ENCODE measurements at regions not wholly inside any gene's neighbourhood (a gene's known extent, or its start where the extent isn't known, plus 50 kb on each side); places are given as distances from the start of the nearest gene placed in this dataset.
"Not testable (repeated sequence)": the region's sequence is repeated elsewhere in the genome, so short reads cannot be mapped to it uniquely, and the experiment has no call there.

DNA sequence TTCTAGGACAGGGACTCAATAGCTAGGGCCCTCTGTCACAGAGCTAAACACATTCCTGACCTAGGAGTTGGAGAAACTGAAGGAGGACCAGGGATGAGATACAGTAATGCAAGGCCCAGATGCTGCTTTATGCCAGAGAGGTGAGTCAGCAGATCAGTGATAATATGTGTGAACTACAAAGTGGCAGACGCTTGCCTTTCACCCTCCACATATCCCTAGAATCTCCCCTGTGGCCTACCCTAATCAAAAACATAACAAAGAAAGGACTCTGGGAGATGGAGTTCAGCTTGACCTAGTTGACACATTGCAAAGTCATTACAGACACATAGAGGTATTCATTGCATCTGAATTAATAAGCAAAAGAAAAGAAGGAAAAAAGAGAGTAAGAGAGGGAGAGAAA lies 417.6 kb upstream of the DYNLRB2 start:
- no peak for DNase-seq (ENCODE audit: low spot score)

DNA sequence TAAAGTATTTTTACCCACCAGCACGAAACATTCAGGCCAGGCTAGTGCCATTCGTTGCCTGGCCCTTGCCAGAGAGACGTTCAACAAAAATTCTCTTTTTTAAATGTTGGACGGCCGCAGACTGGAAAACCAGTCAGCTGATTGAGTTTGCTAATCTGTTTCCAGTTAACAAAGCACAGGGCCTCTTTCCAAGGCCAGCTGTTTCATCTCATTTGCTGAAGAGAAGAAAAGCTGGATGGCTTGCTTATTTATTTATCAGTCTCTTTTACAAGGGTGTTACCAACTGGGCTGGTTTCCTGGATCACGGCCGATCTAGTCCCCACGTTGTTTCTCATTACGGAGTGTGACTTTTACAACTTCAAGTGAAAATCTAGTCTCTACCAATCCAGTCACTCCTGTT lies 418.7 kb upstream of the DYNLRB2 start:
- peak; percentile 31 for DNase-seq (ENCODE audit: low spot score)

DNA sequence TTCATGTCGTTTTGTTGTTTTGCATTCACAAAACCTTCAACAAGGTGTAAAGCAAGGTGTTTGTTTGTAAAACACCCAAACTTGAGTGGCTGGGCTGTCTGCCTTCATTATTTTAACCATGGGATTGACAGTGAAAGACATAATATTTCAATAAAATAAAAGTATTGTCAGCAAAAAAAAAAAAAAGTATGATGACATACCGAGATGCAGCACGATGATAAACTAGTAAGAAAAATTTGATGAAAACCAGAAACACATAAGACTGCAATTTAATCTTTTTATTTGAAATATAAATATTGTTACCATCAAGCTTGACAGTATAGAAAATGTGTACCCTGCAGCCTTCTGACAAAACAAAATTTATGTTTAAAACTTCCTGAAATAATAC lies 419.3 kb upstream of the DYNLRB2 start:
- no peak for DNase-seq (ENCODE audit: low spot score)

DNA sequence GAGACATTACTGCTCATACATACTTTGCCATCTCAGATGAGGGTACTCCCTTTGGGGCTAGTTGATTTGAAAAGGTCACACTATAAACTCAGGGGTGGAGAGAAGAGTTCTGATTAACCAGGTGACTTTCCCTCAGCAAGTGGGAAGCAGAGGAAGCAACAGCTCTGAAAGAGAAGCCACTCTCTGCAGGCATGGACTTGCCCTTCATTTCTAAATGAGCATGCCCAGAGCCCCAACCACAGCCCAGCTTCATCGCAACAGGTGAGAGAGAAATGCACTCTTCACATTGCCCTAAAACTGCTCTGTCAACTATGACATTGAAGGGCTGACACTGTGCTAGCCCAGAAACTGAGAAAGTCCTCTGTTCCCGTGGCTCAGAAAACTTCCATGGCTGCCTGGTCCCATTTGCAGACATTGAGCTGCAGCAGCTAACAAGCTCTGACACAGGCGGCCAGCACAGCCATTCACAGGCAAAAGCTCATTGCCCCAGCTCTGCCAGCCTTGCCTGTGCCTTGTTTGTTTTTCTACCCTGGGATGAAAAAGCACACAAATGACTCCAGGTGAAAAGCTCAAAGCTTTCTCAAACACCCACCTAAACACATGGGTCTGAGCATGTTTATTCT lies 419.8 kb upstream of the DYNLRB2 start:
- no peak for DNase-seq (ENCODE audit: low spot score)

DNA sequence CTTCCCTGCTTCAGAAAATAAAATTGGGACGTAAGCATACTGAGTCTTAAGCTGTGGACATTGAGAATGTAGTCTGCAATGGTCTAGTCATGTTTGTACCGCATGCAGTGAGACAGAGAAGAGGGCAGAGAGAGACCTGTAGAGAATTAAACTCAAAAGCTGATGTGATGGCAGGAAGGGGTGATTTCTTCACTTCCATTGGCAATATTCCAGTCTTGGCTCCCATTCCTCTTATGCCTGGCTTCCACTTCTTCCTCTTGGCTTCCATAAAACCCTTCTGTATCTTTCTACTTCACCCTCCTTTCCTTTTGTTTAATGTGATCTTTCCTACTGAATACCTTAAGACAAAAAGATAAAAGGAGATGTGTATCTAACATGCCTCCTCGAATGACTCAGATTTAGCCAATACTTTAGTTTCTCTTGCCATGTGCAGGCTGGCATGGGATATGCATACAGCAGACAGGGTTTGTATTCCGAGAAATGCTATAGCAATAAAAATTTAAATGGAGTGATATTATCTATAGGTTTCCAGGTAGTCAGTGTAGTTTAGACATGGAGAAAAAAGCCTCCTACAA lies 423.1 kb upstream of the DYNLRB2 start:
- no peak for DNase-seq (ENCODE audit: low spot score)

DNA sequence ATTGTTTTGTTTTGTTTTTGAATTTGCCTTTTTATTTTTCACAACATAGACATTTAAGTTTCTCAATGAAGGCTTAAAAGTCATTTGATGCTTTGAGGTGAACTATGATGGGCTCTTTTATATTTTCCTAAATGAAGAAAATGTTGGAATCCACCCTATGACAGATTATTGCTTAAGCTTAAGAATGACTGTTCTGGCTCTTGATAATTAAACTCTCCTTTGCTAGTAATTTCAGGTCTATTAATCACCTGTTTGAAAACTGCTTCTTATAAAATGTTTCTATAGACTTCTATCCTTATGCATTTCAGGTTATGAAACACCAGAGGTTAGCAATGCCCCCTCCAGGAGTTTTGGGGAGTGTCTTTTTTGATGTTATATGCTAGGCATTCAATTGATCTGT lies 424.1 kb upstream of the DYNLRB2 start:
- no peak for DNase-seq (ENCODE audit: low spot score)

DNA sequence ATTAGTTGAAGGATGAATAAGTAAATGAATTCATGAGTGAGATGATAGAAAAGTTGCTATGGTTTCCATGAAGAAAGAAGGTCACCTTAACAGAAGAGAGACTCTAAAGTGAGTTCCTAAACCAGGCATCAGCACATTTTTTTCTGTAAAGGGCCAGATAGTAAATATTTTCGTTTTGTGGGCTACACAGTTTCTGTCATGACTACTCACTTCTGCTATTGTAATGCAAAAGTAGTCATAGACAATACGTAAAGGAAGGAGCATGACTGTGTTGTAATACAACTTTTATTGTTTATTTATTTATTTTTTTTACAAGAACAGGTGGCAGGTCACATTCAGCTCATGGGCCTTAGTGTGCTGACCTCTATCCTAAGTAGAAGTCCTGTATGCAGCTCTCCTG lies 426.1 kb upstream of the DYNLRB2 start:
- no peak for DNase-seq (ENCODE audit: low spot score)

DNA sequence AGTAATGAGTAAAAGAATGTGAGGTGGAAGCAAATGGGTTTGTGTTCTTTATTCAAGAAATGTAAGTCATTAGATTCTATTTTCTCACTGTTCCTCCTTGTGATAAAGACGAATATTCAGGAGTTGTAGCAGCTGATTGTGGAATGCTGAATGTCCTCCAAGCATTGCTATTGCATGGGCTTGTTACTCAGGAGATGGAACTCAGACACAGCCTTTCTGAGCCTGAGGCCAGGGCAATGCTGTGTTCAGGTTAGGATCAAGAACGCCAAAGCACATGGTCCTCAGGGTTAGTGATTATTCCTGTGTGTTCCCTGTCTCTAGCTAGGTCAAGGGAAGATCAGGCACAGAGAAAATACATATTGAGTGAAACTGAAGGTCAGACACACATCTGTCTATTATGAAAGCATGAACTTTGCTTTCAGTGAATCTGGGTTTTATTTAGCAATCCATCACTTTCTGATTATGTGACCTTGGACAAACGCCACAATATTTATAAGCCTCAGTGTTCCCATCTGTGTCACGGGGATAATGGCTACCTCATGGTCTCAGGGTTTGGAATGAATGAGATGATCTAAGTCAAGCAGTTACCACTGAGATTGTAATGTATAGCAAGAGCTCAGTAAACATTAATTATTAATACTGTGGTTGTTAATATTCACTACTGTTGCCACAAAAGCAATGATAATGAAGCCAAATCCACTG lies 426.8 kb upstream of the DYNLRB2 start:
- no peak for DNase-seq (ENCODE audit: low spot score)

DNA sequence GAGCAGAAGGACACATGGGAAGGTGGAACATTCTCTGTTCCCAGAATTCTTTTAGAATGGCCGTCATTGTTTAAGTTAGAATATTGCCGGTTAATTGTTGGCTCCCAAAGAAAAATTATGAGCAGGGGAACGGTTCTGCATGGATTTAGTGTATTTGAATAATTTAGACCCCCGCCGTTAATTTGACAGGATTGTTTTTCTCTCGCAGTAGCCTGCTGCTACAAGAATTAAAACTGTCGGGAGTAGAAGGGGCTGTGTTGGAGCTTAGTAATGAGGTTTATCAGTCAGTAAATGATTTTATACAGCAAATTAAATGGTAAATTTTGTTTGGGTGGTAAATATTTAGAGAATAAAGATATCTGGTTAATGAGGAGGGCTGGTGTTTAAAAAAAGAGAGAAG lies 431.2 kb upstream of the DYNLRB2 start:
- DNase-seq (ENCODE audit: low spot score), result no peak

DNA sequence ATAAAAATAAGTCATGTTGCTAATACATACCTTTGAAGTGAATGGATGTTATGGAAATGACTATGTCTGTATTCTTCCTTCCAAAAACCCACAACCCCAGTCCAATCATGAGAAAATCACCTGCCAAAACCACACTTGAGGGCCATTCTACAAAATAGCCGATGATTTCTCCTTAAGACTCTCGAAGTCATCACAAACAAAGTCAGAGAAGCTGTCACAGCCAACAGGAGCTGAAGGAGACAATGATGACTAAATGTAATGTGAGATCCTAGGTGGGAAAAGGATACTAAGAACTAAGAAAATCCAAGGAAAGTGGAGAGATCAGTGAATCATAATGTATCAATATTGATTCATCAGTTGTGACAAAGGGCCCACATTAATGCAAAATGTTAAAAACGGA lies 432.9 kb upstream of the DYNLRB2 start:
- no peak for DNase-seq (ENCODE audit: low spot score)

DNA sequence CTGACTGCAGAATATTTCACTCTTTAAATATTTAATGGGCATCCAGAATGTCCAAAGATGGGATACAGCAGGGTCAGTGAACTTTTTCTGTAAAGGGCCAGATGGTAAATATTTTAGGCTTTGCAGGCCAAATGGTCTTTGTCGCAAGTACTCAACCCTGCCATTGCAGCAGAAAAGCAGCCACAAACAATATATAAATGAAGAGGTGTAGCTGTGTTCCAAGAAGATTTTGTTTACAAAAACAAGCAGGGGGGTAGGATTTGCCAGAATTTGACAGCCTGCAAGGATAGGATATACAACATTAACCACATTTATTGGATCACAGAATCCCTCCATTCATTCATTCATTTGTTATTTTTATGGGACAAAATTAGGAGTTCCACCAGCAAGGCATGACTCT lies 435.0 kb upstream of the DYNLRB2 start:
- no peak for DNase-seq (ENCODE audit: low spot score)

DNA sequence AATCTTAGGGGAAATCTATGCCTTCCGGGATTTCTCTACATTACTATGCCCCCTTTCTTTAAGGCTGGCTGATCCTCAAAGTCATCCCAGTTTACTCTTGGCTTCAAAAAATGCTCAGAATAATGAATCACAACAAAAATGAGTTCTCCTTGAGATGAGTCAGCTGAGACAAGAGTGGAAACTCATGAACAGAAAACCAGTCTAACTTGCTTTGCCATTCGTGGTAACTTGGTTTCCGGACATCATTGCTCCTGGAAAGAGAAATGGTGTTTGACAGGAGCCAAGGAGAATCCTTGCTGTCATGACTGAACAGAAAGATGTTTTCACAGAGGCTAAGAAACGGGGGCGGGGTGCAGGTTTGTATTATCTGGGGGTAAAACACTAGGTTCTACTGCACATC lies 435.6 kb upstream of the DYNLRB2 start:
- no peak for DNase-seq (ENCODE audit: low spot score)

DNA sequence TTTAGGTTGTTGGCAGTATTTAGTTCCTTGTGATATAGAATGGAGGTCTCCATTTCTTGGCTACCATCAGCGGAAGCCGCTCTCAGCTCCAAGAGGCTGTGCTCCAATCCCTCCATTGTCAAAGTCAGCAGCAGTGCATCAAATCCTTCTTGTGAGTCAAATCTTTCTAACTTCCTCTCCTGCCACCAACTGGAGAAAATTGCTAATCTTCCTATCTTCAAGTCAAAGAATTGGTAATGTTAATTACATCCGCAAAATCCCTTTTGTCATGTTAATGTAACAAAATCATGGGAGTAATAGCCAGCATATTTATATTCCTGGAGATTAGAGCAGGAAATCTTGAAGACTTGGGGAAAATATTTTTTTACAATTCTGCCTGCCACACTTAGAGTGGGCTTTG lies 436.4 kb upstream of the DYNLRB2 start:
- DNase-seq (ENCODE audit: low spot score), result no peak

DNA sequence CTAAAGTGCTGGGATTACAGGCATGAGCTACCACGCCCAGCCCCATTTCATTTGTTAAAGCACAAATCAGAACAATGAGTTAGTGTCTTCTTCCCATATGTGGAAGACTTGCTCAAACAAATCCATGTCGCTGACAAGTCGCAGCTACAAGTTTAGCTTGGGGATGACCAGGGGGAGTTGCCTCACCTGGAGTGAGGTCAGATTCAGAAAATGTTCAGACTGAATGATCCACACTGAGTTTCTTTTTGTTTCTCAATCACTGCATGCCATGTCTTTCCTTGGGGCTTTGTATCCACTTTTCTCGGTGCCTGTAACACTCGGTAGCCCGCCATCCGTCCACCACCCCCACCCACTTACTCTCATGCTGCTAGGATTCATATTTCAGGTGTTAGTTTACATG lies 437.3 kb upstream of the DYNLRB2 start:
- DNase-seq (ENCODE audit: low spot score), result no peak

DNA sequence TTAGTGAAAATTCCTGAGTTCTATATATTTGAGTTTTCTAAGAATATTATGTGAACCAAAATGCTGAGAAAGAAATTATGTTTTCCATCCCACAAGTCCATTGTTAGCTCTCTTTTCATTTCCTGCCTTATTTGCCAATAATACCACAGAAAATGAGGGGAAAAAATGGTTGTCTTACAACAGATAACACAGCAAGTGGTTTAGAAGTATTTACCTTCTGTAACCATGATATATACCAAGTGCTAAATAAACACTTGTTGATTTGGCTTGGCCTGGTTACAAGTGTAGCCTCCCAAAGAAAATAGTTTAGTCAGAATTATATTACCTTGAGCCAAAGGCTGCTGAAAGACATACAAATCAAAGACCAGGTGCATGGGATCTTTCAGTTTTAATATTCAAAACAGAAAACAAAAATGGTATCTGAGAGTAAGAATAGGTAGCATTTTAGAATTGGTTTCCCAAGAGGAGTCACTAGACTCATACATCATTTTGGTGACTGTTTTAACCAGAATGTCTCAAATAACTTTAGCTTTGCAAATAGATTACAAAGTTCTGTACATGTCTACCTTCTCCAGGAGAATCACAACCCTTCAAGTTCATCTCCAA lies 439.8 kb upstream of the DYNLRB2 start:
- DNase-seq (ENCODE audit: low spot score), result no peak

DNA sequence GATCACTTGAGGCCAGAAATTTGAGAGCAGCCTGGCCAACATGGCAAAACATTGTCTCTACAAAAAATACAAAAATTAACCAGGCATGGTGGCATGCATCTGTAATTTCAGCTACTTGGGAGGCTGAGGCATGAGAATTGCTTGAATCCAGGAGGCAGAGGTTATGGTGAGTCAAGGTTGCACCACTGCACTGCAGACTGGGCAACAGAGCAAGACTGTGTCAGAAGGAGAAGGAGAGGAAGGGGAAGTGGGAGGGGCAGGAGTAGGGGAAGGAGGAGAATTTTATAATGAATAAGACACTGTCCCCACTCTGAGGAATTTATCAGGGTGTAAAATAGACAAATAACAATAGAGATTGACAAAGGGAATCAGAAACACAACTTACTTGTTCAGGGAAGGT lies 440.6 kb upstream of the DYNLRB2 start:
- DNase-seq (ENCODE audit: low spot score), result no peak

DNA sequence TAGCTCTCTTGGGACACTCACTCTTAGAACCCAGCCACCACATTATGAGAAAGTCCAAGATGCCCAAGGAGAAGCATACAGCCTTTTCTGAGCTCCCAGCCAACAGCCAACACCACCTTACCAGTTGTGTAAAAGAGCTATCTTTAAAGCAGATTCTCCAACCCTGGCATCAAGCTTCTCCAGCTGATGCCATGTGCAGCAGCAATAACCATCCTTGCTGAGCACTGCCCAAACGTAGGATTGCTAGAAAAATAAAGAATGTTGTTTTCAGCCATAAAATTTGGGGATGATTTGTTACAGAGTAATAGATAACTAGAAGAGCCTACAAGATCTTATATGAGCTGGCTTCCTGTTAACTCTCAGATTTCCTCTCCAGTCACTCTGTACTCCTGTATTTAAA lies 443.7 kb upstream of the DYNLRB2 start:
- DNase-seq (ENCODE audit: low spot score), result no peak

DNA sequence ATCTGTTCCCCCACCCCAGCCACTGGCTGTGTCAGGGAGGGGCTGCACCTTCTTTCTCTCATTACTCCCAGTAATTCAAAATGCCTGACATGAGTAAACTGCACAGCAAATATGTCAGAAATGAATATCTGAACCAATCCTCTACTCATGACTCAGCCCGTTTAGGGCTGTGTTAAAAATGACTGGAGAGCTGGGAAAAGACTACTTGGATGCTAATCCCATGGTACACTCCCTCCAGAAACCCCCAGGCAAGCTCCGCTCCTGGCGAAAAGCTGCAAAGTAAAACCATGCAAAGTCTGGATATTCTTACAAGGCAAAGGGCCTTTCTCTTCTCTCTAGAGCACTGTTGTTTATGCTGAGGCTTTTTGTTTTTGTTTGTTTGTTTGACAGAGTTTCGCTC lies 448.1 kb upstream of the DYNLRB2 start:
- no peak for DNase-seq (ENCODE audit: low spot score)

DNA sequence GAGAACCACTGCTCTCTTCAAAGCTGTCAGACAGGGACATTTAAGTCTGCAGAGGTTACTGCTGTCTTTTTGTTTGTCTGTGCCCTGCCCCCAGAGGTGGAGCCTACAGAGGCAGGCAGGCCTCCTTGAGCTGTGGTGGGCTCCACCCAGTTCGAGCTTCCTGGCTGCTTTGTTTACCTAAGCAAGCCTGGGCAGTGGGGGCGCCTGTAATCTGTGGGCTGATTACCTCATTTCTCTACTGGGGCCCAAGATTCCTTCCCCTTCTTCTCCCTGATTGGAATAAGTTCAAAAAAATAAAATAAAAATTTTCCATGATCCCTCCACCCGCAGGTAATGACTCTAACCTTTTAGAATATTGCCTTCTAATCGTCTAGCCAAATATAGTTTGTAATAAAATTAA lies 449.3 kb upstream of the DYNLRB2 start:
- DNase-seq (ENCODE audit: low spot score), result not testable (repeated sequence)

DNA sequence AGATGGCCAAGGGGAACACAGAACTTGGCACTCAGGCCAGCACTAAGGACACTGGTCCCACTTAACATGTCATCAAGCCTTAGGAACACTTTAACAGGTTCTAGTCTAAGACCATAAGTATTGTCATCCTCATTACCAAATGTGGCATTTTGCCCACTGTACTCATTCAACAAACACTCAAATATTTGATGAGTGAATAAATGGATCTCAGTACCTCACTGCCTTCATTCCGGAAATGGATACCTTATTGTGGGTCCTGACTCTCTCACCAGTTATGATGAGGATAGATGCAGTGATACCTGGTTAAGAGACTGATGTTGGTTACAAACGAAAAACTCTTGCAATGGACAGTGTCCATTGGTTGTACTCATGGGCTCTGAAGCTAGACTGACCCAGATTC lies 455.2 kb upstream of the DYNLRB2 start:
- no peak for DNase-seq (ENCODE audit: low spot score)

DNA sequence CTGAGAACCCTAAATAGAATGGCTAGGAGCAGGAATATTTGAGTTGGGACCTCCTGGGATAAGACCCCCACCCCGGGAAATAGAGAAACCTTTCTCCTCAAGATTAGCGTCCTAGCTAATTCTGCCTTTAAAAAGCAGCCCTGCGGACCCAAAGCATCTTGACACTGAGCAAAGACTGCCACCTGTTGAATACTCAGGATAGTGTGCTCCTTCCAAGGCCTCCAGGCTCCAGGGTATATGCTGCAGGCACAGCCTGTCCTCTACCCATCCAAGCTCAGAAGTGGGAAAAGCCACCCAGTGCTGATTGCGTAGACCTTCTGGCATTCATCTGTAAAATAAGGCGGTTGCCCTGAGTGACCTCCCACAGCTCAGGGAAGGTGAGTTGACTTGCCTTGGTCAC lies 456.2 kb upstream of the DYNLRB2 start:
- DNase-seq (ENCODE audit: low spot score), result peak; percentile 69

DNA sequence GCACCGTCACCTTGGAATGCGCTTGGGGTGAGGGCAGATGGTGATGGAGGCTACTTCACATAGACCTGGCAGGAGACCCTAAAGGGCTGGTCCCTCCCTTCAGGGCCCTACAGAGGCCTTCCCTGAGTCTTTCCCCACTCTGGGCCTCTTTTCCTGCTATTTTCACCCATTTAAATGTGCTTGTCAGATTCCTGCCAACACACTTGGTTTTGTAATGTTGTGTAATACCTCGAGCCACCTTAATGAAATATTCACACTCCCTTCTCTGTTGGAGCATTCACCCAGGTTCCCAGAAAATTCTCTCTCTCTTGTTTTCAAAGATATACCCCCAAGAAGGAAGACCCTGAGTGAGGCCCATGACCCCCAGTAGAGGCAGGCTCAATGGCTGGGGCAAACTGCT lies 456.6 kb upstream of the DYNLRB2 start:
- no peak for DNase-seq (ENCODE audit: low spot score)

DNA sequence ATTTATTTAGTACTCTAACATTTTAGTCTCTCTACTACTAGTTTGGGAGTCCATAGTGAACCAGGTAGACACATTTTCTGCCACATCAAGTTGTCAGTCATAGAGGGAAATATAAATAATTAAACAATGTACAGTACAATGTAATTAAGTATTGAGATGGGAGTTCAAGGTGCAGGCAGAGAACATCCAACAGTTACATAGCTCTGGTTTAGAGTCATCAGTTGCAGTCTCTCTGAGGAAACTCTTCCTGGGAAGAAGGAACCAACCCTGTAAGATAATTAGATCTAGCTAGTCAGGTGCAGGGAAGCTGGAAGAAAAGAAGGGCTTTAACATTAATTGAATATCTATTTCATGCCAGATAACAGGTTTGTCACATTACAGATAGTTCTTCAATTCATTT lies 457.9 kb upstream of the DYNLRB2 start:
- DNase-seq (ENCODE audit: low spot score), result no peak

DNA sequence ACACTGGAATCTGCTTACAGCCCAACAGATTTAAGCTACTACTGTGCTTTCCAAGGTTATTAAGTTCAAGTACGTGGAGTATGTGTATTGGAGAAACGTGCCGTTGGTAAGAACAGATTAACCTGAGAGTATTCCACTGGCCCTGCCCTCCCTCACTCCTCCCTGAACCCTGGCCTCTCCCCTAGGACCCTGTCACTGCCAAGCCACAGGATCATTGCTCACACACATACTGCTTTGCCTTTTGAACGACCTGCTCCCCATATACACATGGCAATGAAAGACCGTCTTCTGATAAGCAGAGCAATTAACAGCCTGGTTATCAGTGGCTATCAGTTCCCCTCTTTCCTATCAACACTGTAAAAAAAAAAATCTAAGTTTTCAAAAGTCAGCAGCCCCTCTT lies 458.9 kb upstream of the DYNLRB2 start:
- no peak for DNase-seq (ENCODE audit: low spot score)

Measured in pons (tissue), 1 donor.